ENCODE measurements at regions not wholly inside any gene's neighbourhood (a gene's known extent, or its start where the extent isn't known, plus 50 kb on each side); places are given as distances from the start of the nearest gene placed in this dataset.
"Not testable (repeated sequence)": the region's sequence is repeated elsewhere in the genome, so short reads cannot be mapped to it uniquely, and the experiment has no call there.

DNA sequence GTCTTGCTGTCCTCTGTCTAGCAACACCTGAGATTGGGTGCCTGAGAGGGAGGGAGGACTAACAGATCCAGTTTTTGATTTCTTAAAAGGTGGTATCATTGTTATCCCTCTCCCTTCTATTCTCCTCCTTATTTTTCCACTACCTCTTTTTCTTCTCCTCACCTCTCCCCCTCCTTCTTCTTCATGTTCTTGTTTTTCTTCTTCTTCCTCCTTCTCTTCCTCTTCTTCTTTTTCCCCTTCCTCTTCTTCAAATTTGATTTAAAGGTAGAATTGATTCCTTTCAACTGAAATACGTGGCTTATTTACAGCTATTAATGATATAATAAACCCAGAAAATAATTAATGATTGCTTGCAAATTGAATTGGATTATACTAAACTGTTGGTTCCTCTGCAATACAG lies 256.8 kb upstream of the BTG1 start:
- H3K36me3 ChIP-seq (ENCODE audit: control insufficient read depth in 1 of 2, insufficient read depth in 2 of 2, low read length in 2 of 2), result no peaks in the 10 kb centered on the region
- H3K27ac ChIP-seq (ENCODE audit: low read length), result no peak overlapping the region
- H3K4me3 ChIP-seq (ENCODE audit: low read depth in 1 of 2, low read length in 2 of 2), result no peak overlapping the region
- no peaks in the 10 kb centered on the region for H3K27me3 ChIP-seq (ENCODE audit: low read depth, low read length)
- H3K4me1 ChIP-seq (ENCODE audit: control insufficient read depth in 1 of 2, insufficient read depth in 2 of 2, low read length in 2 of 2), result no peaks in the 10 kb centered on the region
- no peaks in the 10 kb centered on the region for H3K9me3 ChIP-seq (ENCODE audit: control insufficient read depth in 1 of 2, low read length in 2 of 2)

- Histone ChIP-seq H3K4me1 (ENCODE audit: control insufficient read depth in 1 of 2, insufficient read depth in 2 of 2, low read length in 2 of 2) (no peaks in the 10 kb centered on the region), H3K4me3 (ENCODE audit: low read depth in 1 of 2, low read length in 2 of 2) (no peak overlapping the region), H3K27ac (ENCODE audit: low read length) (no peak overlapping the region), H3K36me3 (ENCODE audit: control insufficient read depth in 1 of 2, insufficient read depth in 2 of 2, low read length in 2 of 2) (no peaks in the 10 kb centered on the region), H3K27me3 (ENCODE audit: low read depth, low read length) (no peaks in the 10 kb centered on the region), H3K9me3 (ENCODE audit: control insufficient read depth in 1 of 2, low read length in 2 of 2) (peaks cover 0 to 2% of the 10 kb centered on the region in 2 donors)
Observed at GRCh38 chr12:92400006-92400405, 254.4 kb upstream of the BTG1 start.

DNA sequence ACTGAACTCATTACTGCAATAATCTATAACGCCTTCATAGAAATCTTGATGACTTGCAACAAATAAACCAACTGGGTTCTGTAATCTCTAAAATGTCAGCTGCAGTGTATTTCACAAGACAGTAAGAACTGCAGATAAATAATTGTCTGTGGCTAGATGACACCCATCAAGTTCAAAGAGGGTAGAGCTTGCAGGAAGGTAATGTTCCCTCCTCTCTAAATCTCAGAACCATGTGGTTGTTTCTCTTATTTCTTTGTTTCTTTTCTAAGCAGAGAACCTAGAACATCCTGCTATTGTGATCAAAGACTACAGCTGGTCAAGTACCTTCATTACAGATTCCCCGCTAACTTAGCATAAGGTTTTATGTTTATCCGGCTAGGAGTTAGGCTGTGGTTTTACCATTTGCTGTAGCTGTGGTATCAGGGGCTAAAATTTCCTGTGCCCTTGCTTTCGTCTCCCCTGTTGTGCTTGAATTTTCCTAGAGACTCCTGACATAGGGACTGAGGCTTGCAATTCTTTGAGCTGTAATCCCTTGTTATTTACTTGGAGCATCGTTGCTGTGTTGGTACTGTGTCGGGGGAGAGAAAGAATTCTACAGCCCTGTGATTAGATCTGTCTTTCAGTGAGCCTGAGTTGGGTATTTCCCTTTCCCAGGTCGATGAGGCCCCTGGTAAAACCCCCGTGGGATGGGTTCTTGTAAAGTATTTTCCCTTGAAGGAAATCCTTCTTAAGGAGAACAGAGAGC lies 253.1 kb upstream of the BTG1 start:
- Histone ChIP-seq H3K36me3 (ENCODE audit: control insufficient read depth in 1 of 2, insufficient read depth in 2 of 2, low read length in 2 of 2) (no peaks in the 10 kb centered on the region), H3K27ac (ENCODE audit: low read length) (no peak overlapping the region), H3K4me3 (ENCODE audit: low read depth in 1 of 2, low read length in 2 of 2) (no peak overlapping the region), H3K27me3 (ENCODE audit: low read depth, low read length) (no peaks in the 10 kb centered on the region), H3K9me3 (ENCODE audit: control insufficient read depth in 1 of 2, low read length in 2 of 2) (peaks cover 0 to 9% of the 10 kb centered on the region in 2 donors), H3K4me1 (ENCODE audit: control insufficient read depth in 1 of 2, insufficient read depth in 2 of 2, low read length in 2 of 2) (no peaks in the 10 kb centered on the region)

- no peak overlapping the region for H3K27ac ChIP-seq (ENCODE audit: low read length)
- H3K27me3 ChIP-seq (ENCODE audit: low read depth, low read length), result no peaks in the 10 kb centered on the region
- H3K36me3 ChIP-seq (ENCODE audit: control insufficient read depth in 1 of 2, insufficient read depth in 2 of 2, low read length in 2 of 2), result no peaks in the 10 kb centered on the region
- no peak overlapping the region for H3K4me3 ChIP-seq (ENCODE audit: low read depth in 1 of 2, low read length in 2 of 2)
- no peaks in the 10 kb centered on the region for H3K4me1 ChIP-seq (ENCODE audit: control insufficient read depth in 1 of 2, insufficient read depth in 2 of 2, low read length in 2 of 2)
- H3K9me3 ChIP-seq (ENCODE audit: control insufficient read depth in 1 of 2, low read length in 2 of 2), result peaks cover 0 to 24% of the 10 kb centered on the region in 2 donors
Observed at GRCh38 chr12:92396647-92397252, 251.1 kb upstream of the BTG1 start.

GRCh38 chr12:92395322-92395721 lies 249.7 kb upstream of the BTG1 start:
- H3K36me3 ChIP-seq (ENCODE audit: control insufficient read depth in 1 of 2, insufficient read depth in 2 of 2, low read length in 2 of 2), result no peaks in the 10 kb centered on the region
- no peak overlapping the region for H3K4me3 ChIP-seq (ENCODE audit: low read depth in 1 of 2, low read length in 2 of 2)
- no peaks in the 10 kb centered on the region for H3K4me1 ChIP-seq (ENCODE audit: control insufficient read depth in 1 of 2, insufficient read depth in 2 of 2, low read length in 2 of 2)
- H3K27me3 ChIP-seq (ENCODE audit: low read depth, low read length), result no peaks in the 10 kb centered on the region
- H3K9me3 ChIP-seq (ENCODE audit: control insufficient read depth in 1 of 2, low read length in 2 of 2), result peaks cover 0 to 24% of the 10 kb centered on the region in 2 donors
- no peak overlapping the region for H3K27ac ChIP-seq (ENCODE audit: low read length)

DNA sequence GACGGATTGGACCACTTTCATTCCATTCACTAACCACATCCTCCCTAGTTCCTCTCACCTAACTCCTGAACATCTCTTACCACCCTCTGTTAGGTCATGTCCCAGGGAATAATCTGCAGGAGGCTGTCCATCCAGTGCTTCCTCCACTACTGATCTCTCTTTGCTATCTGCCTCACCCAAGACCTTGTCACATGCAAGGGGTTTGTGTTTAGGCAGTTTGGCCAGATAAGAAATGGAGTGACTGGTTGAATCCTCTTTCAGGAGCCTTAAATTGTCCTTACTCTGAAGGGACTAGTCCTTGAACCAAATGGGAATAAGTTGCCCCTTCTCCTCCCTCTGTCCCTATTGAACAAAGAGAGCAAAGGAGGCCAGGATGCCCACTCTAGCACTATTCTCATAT lies 249.2 kb upstream of the BTG1 start:
- no peaks in the 10 kb centered on the region for H3K36me3 ChIP-seq (ENCODE audit: control insufficient read depth in 1 of 2, insufficient read depth in 2 of 2, low read length in 2 of 2)
- no peaks in the 10 kb centered on the region for H3K4me1 ChIP-seq (ENCODE audit: control insufficient read depth in 1 of 2, insufficient read depth in 2 of 2, low read length in 2 of 2)
- H3K27me3 ChIP-seq (ENCODE audit: low read depth, low read length), result no peaks in the 10 kb centered on the region
- peaks cover 0 to 24% of the 10 kb centered on the region in 2 donors for H3K9me3 ChIP-seq (ENCODE audit: control insufficient read depth in 1 of 2, low read length in 2 of 2)
- no peak overlapping the region for H3K4me3 ChIP-seq (ENCODE audit: low read depth in 1 of 2, low read length in 2 of 2)
- no peak overlapping the region for H3K27ac ChIP-seq (ENCODE audit: low read length)

DNA sequence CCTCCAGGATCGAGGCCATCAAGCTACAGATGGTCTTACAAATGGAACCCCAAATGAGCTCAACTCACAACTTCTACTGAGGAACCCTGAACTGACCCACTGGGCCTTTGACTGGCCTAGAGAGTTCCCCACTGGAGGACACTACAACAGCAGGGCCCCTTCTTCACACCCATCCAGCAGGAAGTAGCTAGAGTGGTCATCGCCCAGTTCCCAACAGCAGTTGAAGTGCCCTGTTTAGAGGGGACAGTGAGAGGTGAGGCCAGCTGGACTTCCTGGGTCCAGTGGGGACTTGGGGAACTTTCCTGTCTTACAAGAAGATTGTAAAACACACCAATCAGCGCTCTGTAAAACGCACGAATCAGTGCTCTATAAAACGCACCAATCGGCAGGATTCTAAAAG lies 247.9 kb upstream of the BTG1 start:
- H3K27me3 ChIP-seq (ENCODE audit: low read depth, low read length), result no peaks in the 10 kb centered on the region
- no peaks in the 10 kb centered on the region for H3K4me1 ChIP-seq (ENCODE audit: control insufficient read depth in 1 of 2, insufficient read depth in 2 of 2, low read length in 2 of 2)
- peaks cover 0 to 24% of the 10 kb centered on the region in 2 donors for H3K9me3 ChIP-seq (ENCODE audit: control insufficient read depth in 1 of 2, low read length in 2 of 2)
- no peak overlapping the region for H3K27ac ChIP-seq (ENCODE audit: low read length)
- H3K36me3 ChIP-seq (ENCODE audit: control insufficient read depth in 1 of 2, insufficient read depth in 2 of 2, low read length in 2 of 2), result no peaks in the 10 kb centered on the region
- no peak overlapping the region for H3K4me3 ChIP-seq (ENCODE audit: low read depth in 1 of 2, low read length in 2 of 2)

DNA sequence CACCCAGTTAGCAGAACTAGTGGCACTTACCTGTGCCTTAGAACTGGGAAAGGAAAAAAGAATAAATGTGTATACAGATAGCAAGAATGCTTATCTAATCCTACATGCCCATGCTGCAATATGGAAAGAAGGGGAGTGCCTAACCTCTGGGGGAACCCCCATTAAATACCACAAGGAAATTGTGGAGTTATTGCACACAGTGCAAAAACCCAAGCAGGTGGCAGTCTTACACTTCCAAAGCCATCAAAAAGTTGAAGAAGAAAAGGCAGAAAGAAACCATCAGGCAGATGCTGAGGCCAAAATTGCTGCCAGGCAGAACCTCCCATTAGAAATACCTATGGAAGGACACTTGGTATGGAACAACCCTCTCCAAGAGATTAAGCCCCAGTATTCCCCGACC lies 246.1 kb upstream of the BTG1 start:
- H3K4me3 ChIP-seq (ENCODE audit: low read depth in 1 of 2, low read length in 2 of 2), result not testable (repeated sequence)

DNA sequence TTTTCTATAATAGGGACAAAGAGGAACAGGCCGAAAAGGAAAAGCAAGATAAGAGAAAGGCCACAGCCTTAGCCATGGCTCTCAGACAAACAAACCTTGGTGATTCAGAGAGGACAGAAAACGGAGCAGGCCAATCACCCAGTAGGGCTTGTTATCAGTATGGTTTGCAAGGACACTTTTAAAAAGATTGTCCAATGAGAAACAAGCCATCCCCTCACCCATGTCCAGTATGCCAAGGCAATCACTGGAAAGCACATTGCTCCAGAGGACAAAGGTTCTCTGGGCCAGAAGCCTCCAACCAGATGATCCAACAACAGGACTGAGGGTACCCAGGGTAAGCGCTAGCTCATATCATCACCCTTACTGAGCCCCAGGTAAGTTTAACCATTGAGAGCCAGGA lies 243.8 kb upstream of the BTG1 start:
- Histone ChIP-seq H3K36me3 (ENCODE audit: control insufficient read depth in 1 of 2, insufficient read depth in 2 of 2, low read length in 2 of 2) (no peaks in the 10 kb centered on the region), H3K4me1 (ENCODE audit: control insufficient read depth in 1 of 2, insufficient read depth in 2 of 2, low read length in 2 of 2) (peaks cover 0 to 5% of the 10 kb centered on the region in 2 donors), H3K27me3 (ENCODE audit: low read depth, low read length) (no peaks in the 10 kb centered on the region), H3K27ac (ENCODE audit: low read length) (no peak overlapping the region), H3K4me3 (ENCODE audit: low read depth in 1 of 2, low read length in 2 of 2) (no peak overlapping the region), H3K9me3 (ENCODE audit: control insufficient read depth in 1 of 2, low read length in 2 of 2) (peaks cover 0 to 34% of the 10 kb centered on the region in 2 donors)

More for the DNA sequence above, 246.1 kb upstream of the BTG1 start:
- peaks cover 0 to 37% of the 10 kb centered on the region in 2 donors for H3K9me3 ChIP-seq (ENCODE audit: control insufficient read depth in 1 of 2, low read length in 2 of 2)
- not testable (repeated sequence) for H3K4me1 ChIP-seq (ENCODE audit: control insufficient read depth in 1 of 2, insufficient read depth in 2 of 2, low read length in 2 of 2); H3K27me3 ChIP-seq (ENCODE audit: low read depth, low read length); H3K36me3 ChIP-seq (ENCODE audit: control insufficient read depth in 1 of 2, insufficient read depth in 2 of 2, low read length in 2 of 2); H3K27ac ChIP-seq (ENCODE audit: low read length)

DNA sequence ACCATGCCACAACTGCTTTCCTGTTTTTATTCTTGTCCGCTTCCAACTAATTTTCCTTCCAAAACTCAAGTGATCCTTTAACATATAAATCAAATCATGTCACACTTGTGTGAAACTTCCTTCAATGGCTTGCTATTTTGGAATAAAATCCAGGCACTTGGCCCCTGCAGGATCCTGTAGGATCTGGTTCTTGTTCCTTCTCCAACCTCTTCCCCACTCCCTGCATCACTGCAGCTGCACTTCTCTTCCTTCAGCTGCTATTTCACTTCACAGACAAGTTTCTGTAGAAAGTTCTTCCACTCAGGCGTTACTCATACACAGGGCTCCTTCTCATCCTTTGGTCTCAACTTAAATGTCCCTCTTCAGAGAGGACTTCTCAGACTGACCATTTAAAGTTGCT lies 239.7 kb upstream of the BTG1 start:
- H3K36me3 ChIP-seq (ENCODE audit: control insufficient read depth in 1 of 2, insufficient read depth in 2 of 2, low read length in 2 of 2), result no peaks in the 10 kb centered on the region
- H3K4me1 ChIP-seq (ENCODE audit: control insufficient read depth in 1 of 2, insufficient read depth in 2 of 2, low read length in 2 of 2), result peaks cover 0 to 5% of the 10 kb centered on the region in 2 donors
- peaks cover 0 to 14% of the 10 kb centered on the region in 2 donors for H3K9me3 ChIP-seq (ENCODE audit: control insufficient read depth in 1 of 2, low read length in 2 of 2)
- no peaks in the 10 kb centered on the region for H3K27me3 ChIP-seq (ENCODE audit: low read depth, low read length)
- H3K4me3 ChIP-seq (ENCODE audit: low read depth in 1 of 2, low read length in 2 of 2), result no peak overlapping the region
- H3K27ac ChIP-seq (ENCODE audit: low read length), result no peak overlapping the region

DNA sequence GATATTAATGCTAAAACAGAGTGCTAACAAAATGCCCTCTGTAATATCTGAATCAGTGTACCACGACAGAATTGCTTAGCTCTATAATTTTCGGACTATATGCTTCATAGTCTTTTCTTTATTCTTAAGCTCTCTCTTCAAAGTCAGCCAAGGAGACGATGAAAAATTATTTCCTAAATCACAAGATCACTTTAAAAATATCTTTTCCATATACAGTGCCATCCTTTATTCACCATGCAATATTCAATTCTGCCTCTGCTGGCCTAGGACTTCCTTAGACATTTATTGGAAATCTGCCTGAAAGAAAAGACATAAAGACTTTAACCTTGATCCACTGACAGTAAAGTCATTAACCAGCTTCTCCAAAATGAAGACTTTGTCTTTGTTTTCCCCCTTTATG lies 238.9 kb upstream of the BTG1 start:
- H3K36me3 ChIP-seq (ENCODE audit: control insufficient read depth in 1 of 2, insufficient read depth in 2 of 2, low read length in 2 of 2), result no peaks in the 10 kb centered on the region

More for the DNA sequence above, 238.9 kb upstream of the BTG1 start:
- H3K4me1 ChIP-seq (ENCODE audit: control insufficient read depth in 1 of 2, insufficient read depth in 2 of 2, low read length in 2 of 2), result peaks cover 0 to 5% of the 10 kb centered on the region in 2 donors
- H3K27ac ChIP-seq (ENCODE audit: low read length), result no peak overlapping the region
- H3K9me3 ChIP-seq (ENCODE audit: control insufficient read depth in 1 of 2, low read length in 2 of 2), result peaks cover 0 to 14% of the 10 kb centered on the region in 2 donors
- no peak overlapping the region for H3K4me3 ChIP-seq (ENCODE audit: low read depth in 1 of 2, low read length in 2 of 2)
- H3K27me3 ChIP-seq (ENCODE audit: low read depth, low read length), result no peaks in the 10 kb centered on the region

Data from muscle layer of duodenum (tissue), 2 donors.